ENCODE measurements at regions not wholly inside any gene's neighbourhood (a gene's known extent, or its start where the extent isn't known, plus 50 kb on each side); places are given as distances from the start of the nearest gene placed in this dataset.

DNA sequence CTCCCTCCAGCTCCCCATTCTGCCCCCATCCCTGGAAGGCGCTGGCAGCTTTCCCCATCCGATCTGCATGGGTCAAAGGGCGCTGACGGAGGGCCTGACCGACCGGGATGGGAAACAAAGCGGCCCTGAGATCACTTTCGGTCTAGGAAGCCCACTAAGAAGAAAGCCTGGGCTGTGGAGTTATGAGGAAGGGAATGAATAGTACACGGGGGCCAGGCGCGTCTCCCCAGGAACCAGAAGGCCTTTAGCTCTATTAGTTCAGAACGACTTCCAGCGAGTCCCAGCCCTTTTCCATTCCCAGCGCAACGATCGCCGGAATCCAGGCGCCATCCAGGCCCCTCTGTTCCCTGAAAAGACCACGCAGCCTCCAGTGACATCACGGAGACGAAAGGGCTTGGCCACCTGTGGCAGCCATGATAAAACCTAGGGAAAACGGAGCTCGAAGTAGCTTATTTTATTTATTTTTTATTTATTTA is 70.1 kb upstream of the CCDC180 start (continued):
- TF ChIP-seq TAF1 (IDR thresholded peaks at IDR 0.05; ENCODE audit: low read depth, low read length) = peak; percentile 53
- TF ChIP-seq CHD1 (IDR thresholded peaks at IDR 0.05; ENCODE audit: low read depth, low read length) = peak; percentile 18; the same call in 1 of the 2 replicates
- no peak for TF ChIP-seq JUND (IDR thresholded peaks at IDR 0.05; ENCODE audit: low read length)
- no peak for TF ChIP-seq JUN (IDR thresholded peaks at IDR 0.05; ENCODE audit: low read depth, low read length)
- no peak for TF ChIP-seq PHF8 (conservative IDR thresholded peaks at IDR 0.05; ENCODE audit: low read depth, low read length)
- no peak for TF ChIP-seq SIN3A (conservative IDR thresholded peaks at IDR 0.05 in 1 of 2, IDR thresholded peaks at IDR 0.05 in 1 of 2; ENCODE audit: low read depth in 1 of 2, low read length in 2 of 2)
- no peak for TF ChIP-seq RAD21 (IDR thresholded peaks at IDR 0.05 in 1 of 2, conservative IDR thresholded peaks at IDR 0.05 in 1 of 2; ENCODE audit: low read depth in 2 of 2, low read length in 2 of 2)
- no peak for TF ChIP-seq SIRT6 (IDR thresholded peaks at IDR 0.05; ENCODE audit: low read length)
- TF ChIP-seq ZNF274 (IDR thresholded peaks at IDR 0.05; ENCODE audit: borderline replicate concordance, extremely low read depth, low read length) = no peak
- no peak for TF ChIP-seq HDAC2 (IDR thresholded peaks at IDR 0.05; ENCODE audit: borderline replicate concordance in 1 of 2, low read depth in 2 of 2, low read length in 2 of 2)
- TF ChIP-seq SP1 (IDR thresholded peaks at IDR 0.05; ENCODE audit: low read depth, low read length) = no peak
- TF ChIP-seq RBBP5 (IDR thresholded peaks at IDR 0.05; ENCODE audit: borderline replicate concordance, low read depth, low read length) = no peak

All from H1 (cell line).